SK-N-SH (cell line): ENCODE measurements at regions not wholly inside any gene's neighbourhood (a gene's known extent, or its start where the extent isn't known, plus 50 kb on each side); places are given as distances from the start of the nearest gene placed in this dataset.

Experiments
- CTCF ChIA-PET: fragments of 300-600, 350-600 bp; formaldehyde crosslinking; extraction: SDS; loops from one replicate; lab custom pipeline; 2021; lab: Yijun Ruan, JAX
- POLR2A ChIA-PET: fragments of 350-600 bp; sonication (Branson Sonifier 250); formaldehyde crosslinking; extraction: SDS; loops from one replicate; lab custom pipeline; 2020; ENCODE audit warnings: antibody characterized with exemption, inconsistent platforms; lab: Yijun Ruan, JAX
- DNase-seq: peaks from one replicate; pipeline ENCODE4 v3.0.0; 2012
- H2AFZ ChIP-seq: fragments of 200-600 bp; sonication (generic); 2 replicates; pipeline ENCODE4 v1.8.1; 2016; ENCODE audit warnings: antibody characterized with exemption, mild to moderate bottlenecking, low read depth
- H3F3A ChIP-seq: fragments of 200-600 bp; sonication (generic); replicated peaks from 2 replicates; pipeline ENCODE3; 2016; ENCODE audit warnings: antibody characterized with exemption, mild to moderate bottlenecking; ENCODE audit not compliant: insufficient read depth
- H3K27ac ChIP-seq, 2 experiments: fragments of 200-500 bp in 1 of 2; fragments of 200-600 bp in 1 of 2; sonication (Bioruptor generic) in 1 of 2; sonication (generic), shearing (Covaris generic) in 1 of 2; 2 replicates each; pipeline versions ENCODE4 v1.5.1 to v1.6.1; 2014 to 2016; ENCODE audit warnings: low read depth in 2 of 2, inconsistent platforms in 1 of 2, low read length in 1 of 2, mild to moderate bottlenecking in 1 of 2, mixed read lengths in 1 of 2
- H3K27me3 ChIP-seq: fragments of 200-600 bp; sonication (generic), shearing (Covaris generic); 2 replicates; pipeline ENCODE4 v1.6.1; 2016; ENCODE audit warnings: mixed run types; ENCODE audit not compliant: insufficient read depth
- H3K36me3 ChIP-seq, 2 experiments: fragments of 200-500 bp in 1 of 2; fragments of 200-600 bp in 1 of 2; sonication (Bioruptor generic) in 1 of 2; sonication (generic) in 1 of 2; replicated peaks in 1 of 2; 2 replicates each; pipeline versions ENCODE3 to v1.5.1; 2014 to 2016; ENCODE audit warnings: low read length in 1 of 2, mild to moderate bottlenecking in 1 of 2; ENCODE audit not compliant: insufficient read depth in 2 of 2, control insufficient read depth in 1 of 2
- H3K4me1 ChIP-seq, 2 experiments: fragments of 200-500 bp in 1 of 2; fragments of 200-600 bp in 1 of 2; sonication (Bioruptor generic) in 1 of 2; sonication (generic), shearing (Covaris generic) in 1 of 2; 2 replicates each; pipeline versions ENCODE4 v1.5.1 to v1.6.1; 2014 to 2016; ENCODE audit warnings: low read depth in 1 of 2, low read length in 1 of 2, mixed run types in 1 of 2; ENCODE audit not compliant: insufficient read depth in 2 of 2, control insufficient read depth in 1 of 2
- H3K4me2 ChIP-seq: fragments of 200-600 bp; sonication (generic), shearing (Covaris generic); 2 replicates; pipeline ENCODE4 v1.6.1; 2017; ENCODE audit warnings: mixed run types
- H3K4me3 ChIP-seq, 2 experiments: fragments of 200-500 bp in 1 of 2; fragments of 200-600 bp in 1 of 2; sonication (Bioruptor generic) in 1 of 2; sonication (generic), shearing (Covaris generic) in 1 of 2; 2 replicates each; pipeline versions ENCODE4 v1.5.1 to v1.8.1; 2014 to 2016; ENCODE audit warnings: low read depth in 2 of 2, inconsistent platforms in 1 of 2, low read length in 1 of 2, mild to moderate bottlenecking in 1 of 2, mixed read lengths in 1 of 2, moderate library complexity in 1 of 2
- H3K79me2 ChIP-seq: fragments of 200-600 bp; sonication (generic); 2 replicates; pipeline ENCODE4 v1.8.1; 2017; ENCODE audit warnings: mild to moderate bottlenecking; ENCODE audit not compliant: insufficient read depth
- H3K9ac ChIP-seq: fragments of 200-600 bp; sonication (generic); 2 replicates; pipeline ENCODE4 v1.6.1; 2017; ENCODE audit warnings: mixed run types
- H3K9me2 ChIP-seq: fragments of 200-600 bp; sonication (generic); 2 replicates; pipeline ENCODE4 v1.6.1; 2017; ENCODE audit warnings: mixed run types
- H3K9me3 ChIP-seq: fragments of 200-600 bp; sonication (generic); 2 replicates; pipeline ENCODE4 v1.6.1; 2017; ENCODE audit warnings: mixed run types, mild to moderate bottlenecking, moderate library complexity
- H4K20me1 ChIP-seq: fragments of 200-600 bp; sonication (generic); 2 replicates; pipeline ENCODE4 v1.6.1; 2017; ENCODE audit warnings: mild to moderate bottlenecking, mixed run types; ENCODE audit not compliant: insufficient read depth
- CHD2 ChIP-seq: fragments of 150-350 bp; IDR thresholded peaks from 2 replicates; pipeline ENCODE4 v1.6.1; 2018; ENCODE audit warnings: low read length; ENCODE audit not compliant: partially characterized antibody
- ELF1 ChIP-seq: IDR thresholded peaks from 2 replicates; pipeline ENCODE4 v1.4.0; 2012
- EP300 ChIP-seq, 2 experiments: IDR thresholded peaks; 2 replicates each; pipeline versions ENCODE4 v1.4.0 to v1.6.1; 2012; ENCODE audit warnings: borderline replicate concordance in 1 of 2, low read depth in 1 of 2, low read length in 1 of 2
- EZH2phosphoT487 ChIP-seq: fragments of 200-600 bp; sonication (generic); IDR thresholded peaks from 2 replicates; pipeline ENCODE4 v1.6.1; 2017; ENCODE audit warnings: low read depth, mixed run types, mild to moderate bottlenecking, antibody characterized with exemption, moderate library complexity, borderline replicate concordance
- FOXJ3 ChIP-seq: sonication (generic); formaldehyde crosslinking; IDR thresholded peaks from 2 replicates; pipeline ENCODE4 v1.5.1; 2020; ENCODE audit warnings: mild to moderate bottlenecking, missing genetic modification reagents
- FOXM1 ChIP-seq: IDR thresholded peaks from 2 replicates; pipeline ENCODE4 v1.4.0; 2012; ENCODE audit warnings: low read depth, mild to moderate bottlenecking
- GATA2 ChIP-seq: sonication (generic); formaldehyde crosslinking; IDR thresholded peaks from 2 replicates; pipeline ENCODE4 v1.5.0; 2020; ENCODE audit warnings: mild to moderate bottlenecking, missing genetic modification reagents
- JUND ChIP-seq: IDR thresholded peaks from 2 replicates; pipeline ENCODE4 v1.4.0; 2012
- MEF2A ChIP-seq: IDR thresholded peaks from 2 replicates; pipeline ENCODE4 v1.4.0; 2012; ENCODE audit warnings: low read depth, borderline replicate concordance
- MXI1 ChIP-seq: IDR thresholded peaks from 2 replicates; pipeline ENCODE4 v1.6.1; 2012; ENCODE audit warnings: mild to moderate bottlenecking, low read depth, low read length, improper control_type of control experiment
- NFIC ChIP-seq: IDR thresholded peaks from 2 replicates; pipeline ENCODE4 v1.4.0; 2012; ENCODE audit warnings: borderline replicate concordance
- RCOR1 ChIP-seq: fragments of 150-350 bp; IDR thresholded peaks from 2 replicates; pipeline ENCODE4 v1.6.1; 2017; ENCODE audit warnings: antibody characterized with exemption, low read length
- RFX5 ChIP-seq: IDR thresholded peaks from 2 replicates; pipeline ENCODE4 v1.6.1; 2012; ENCODE audit warnings: mild to moderate bottlenecking, improper control_type of control experiment, low read length
- SMC3 ChIP-seq: IDR thresholded peaks from 2 replicates; pipeline ENCODE4 v1.6.1; 2012; ENCODE audit warnings: low read depth, low read length, improper control_type of control experiment
- TCF12 ChIP-seq: IDR thresholded peaks from 2 replicates; pipeline ENCODE4 v1.4.0; 2012
- TEAD4 ChIP-seq: IDR thresholded peaks from 2 replicates; pipeline ENCODE4 v1.4.0; 2012; ENCODE audit warnings: mild to moderate bottlenecking, borderline replicate concordance; ENCODE audit not compliant: insufficient read depth
- YY1 ChIP-seq: IDR thresholded peaks from 2 replicates; pipeline ENCODE4 v1.4.0; 2012; ENCODE audit warnings: low read depth, mild to moderate bottlenecking
- WGBS: methylation state at CpG from one replicate; pipeline ENCODE4 v1.1.6; 2017; ENCODE audit warnings: low lambda C conversion rate; 5-methylcytosine and 5-hydroxymethylcytosine counted together
- TF ChIP-seq, protein P1 (sequence below): IDR thresholded peaks from 2 replicates; pipeline ENCODE4; 2012
- TF ChIP-seq, protein P2 (sequence below): fragments of 200-600 bp; sonication (generic); IDR thresholded peaks from 2 replicates; pipeline ENCODE4 v1.6.1; 2017; ENCODE audit warnings: antibody characterized with exemption, mild to moderate bottlenecking, moderate library complexity
- TF ChIP-seq, protein P3 (sequence below): fragments of 150-350 bp; IDR thresholded peaks from 2 replicates; pipeline ENCODE4 v1.6.1; 2016; ENCODE audit warnings: mild to moderate bottlenecking, low read depth, low read length
- TF ChIP-seq, protein P4 (sequence below): IDR thresholded peaks from 2 replicates; pipeline ENCODE4 v1.6.1; 2012; ENCODE audit warnings: mild to moderate bottlenecking, low read depth, low read length, moderate library complexity
- TF ChIP-seq, protein P5 (sequence below): IDR thresholded peaks from 2 replicates; pipeline ENCODE4 v1.4.0; 2012; ENCODE audit warnings: low read depth

DNA sequence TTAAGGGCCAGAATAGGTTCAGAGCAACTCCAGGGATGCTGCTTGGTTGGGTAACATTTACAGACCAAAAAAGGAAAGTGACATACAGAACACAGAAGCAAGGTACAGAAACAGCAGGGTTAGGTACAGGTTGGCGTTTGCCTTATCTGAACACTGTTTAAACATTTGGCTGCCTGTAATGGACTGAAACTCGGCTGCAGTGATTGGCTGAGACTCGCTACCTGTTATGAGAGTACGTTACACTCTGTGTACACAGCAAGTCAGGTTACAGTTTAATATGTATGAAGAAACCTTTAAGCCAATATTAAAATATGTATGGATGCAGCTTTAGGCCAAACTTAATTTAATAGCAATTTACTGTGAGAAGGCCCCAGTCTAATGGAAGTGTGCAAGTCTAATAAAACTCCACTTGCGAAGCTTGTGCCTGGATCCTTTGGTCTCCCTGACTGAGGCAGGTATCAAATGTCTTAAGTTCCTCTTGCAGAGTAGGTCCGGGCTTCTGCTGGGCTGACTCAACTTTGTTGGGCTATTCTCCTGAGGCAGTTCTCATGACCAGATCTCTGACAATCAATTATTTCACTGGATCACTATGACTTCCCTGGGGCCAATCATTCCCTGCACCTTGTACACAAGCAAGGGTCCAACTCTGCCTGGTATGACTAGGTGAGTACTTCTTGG lies 204.9 kb downstream of the ZNF462 start:
- H3K27me3 ChIP-seq, result no peaks in the 10 kb centered on the region
- CTCF ChIA-PET, result interaction anchor here (1.2 to 1.6 kb wide), 2 partner anchors 12 to 28 kb away, joined by 4 read pairs; no protein-coding TSS in a partner anchor

DNA sequence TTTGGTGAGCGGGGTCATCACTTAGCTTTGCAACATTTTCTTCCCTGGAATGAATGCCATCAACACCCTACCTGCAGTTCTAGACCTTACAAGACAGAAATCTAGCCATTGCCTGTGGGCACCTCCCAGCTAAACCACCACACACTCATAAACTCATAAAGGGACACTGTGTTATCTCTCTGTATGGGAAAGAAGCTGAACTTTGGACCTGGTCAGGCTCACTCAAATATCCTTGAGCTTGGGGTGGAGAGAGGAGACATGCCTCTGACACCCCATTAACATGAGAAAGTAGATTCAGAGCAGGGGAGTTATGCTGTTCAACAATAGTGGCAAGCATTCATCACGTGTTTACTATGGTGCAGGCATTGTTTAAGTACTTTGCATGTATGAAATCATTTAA lies 205.6 kb downstream of the ZNF462 start:
- H3K79me2 ChIP-seq, result no peaks in the 10 kb centered on the region
- no peaks in the 10 kb centered on the region for H4K20me1 ChIP-seq
- no peaks in the 10 kb centered on the region for H3K36me3 ChIP-seq
- CTCF ChIA-PET, result interaction anchor here (1.6 kb wide), 1 partner anchor 29 kb away, joined by 4 read pairs; no protein-coding TSS in a partner anchor
- TF ChIP-seq SMC3 (no peak), YY1 (no peak), GATA2 (CRISPR knock-in tag) (no peak), RCOR1 (no peak), NFIC (no peak), EP300 (IDR thresholded peaks at IDR 0.05; ENCODE audit: borderline replicate concordance in 1 of 2, low read depth in 1 of 2, low read length in 1 of 2) (no peak), TEAD4 (no peak), CHD2 (no peak), JUND (no peak), FOXM1 (no peak), EZH2phosphoT487 (no peak), MEF2A (no peak), RFX5 (no peak), MXI1 (no peak)
- TF ChIP-seq, protein P1, sequence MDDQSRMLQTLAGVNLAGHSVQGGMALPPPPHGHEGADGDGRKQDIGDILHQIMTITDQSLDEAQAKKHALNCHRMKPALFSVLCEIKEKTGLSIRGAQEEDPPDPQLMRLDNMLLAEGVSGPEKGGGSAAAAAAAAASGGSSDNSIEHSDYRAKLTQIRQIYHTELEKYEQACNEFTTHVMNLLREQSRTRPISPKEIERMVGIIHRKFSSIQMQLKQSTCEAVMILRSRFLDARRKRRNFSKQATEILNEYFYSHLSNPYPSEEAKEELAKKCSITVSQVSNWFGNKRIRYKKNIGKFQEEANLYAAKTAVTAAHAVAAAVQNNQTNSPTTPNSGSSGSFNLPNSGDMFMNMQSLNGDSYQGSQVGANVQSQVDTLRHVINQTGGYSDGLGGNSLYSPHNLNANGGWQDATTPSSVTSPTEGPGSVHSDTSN, result no peak
- TF ChIP-seq, protein P2, sequence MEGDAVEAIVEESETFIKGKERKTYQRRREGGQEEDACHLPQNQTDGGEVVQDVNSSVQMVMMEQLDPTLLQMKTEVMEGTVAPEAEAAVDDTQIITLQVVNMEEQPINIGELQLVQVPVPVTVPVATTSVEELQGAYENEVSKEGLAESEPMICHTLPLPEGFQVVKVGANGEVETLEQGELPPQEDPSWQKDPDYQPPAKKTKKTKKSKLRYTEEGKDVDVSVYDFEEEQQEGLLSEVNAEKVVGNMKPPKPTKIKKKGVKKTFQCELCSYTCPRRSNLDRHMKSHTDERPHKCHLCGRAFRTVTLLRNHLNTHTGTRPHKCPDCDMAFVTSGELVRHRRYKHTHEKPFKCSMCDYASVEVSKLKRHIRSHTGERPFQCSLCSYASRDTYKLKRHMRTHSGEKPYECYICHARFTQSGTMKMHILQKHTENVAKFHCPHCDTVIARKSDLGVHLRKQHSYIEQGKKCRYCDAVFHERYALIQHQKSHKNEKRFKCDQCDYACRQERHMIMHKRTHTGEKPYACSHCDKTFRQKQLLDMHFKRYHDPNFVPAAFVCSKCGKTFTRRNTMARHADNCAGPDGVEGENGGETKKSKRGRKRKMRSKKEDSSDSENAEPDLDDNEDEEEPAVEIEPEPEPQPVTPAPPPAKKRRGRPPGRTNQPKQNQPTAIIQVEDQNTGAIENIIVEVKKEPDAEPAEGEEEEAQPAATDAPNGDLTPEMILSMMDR, result no peak
- TF ChIP-seq, protein P3, sequence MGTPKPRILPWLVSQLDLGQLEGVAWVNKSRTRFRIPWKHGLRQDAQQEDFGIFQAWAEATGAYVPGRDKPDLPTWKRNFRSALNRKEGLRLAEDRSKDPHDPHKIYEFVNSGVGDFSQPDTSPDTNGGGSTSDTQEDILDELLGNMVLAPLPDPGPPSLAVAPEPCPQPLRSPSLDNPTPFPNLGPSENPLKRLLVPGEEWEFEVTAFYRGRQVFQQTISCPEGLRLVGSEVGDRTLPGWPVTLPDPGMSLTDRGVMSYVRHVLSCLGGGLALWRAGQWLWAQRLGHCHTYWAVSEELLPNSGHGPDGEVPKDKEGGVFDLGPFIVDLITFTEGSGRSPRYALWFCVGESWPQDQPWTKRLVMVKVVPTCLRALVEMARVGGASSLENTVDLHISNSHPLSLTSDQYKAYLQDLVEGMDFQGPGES, result no peak
- TF ChIP-seq, protein P4, sequence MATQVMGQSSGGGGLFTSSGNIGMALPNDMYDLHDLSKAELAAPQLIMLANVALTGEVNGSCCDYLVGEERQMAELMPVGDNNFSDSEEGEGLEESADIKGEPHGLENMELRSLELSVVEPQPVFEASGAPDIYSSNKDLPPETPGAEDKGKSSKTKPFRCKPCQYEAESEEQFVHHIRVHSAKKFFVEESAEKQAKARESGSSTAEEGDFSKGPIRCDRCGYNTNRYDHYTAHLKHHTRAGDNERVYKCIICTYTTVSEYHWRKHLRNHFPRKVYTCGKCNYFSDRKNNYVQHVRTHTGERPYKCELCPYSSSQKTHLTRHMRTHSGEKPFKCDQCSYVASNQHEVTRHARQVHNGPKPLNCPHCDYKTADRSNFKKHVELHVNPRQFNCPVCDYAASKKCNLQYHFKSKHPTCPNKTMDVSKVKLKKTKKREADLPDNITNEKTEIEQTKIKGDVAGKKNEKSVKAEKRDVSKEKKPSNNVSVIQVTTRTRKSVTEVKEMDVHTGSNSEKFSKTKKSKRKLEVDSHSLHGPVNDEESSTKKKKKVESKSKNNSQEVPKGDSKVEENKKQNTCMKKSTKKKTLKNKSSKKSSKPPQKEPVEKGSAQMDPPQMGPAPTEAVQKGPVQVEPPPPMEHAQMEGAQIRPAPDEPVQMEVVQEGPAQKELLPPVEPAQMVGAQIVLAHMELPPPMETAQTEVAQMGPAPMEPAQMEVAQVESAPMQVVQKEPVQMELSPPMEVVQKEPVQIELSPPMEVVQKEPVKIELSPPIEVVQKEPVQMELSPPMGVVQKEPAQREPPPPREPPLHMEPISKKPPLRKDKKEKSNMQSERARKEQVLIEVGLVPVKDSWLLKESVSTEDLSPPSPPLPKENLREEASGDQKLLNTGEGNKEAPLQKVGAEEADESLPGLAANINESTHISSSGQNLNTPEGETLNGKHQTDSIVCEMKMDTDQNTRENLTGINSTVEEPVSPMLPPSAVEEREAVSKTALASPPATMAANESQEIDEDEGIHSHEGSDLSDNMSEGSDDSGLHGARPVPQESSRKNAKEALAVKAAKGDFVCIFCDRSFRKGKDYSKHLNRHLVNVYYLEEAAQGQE, result no peak
- TF ChIP-seq, protein P5, sequence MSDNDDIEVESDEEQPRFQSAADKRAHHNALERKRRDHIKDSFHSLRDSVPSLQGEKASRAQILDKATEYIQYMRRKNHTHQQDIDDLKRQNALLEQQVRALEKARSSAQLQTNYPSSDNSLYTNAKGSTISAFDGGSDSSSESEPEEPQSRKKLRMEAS, result no peak
- H3F3A ChIP-seq, result no peaks in the 10 kb centered on the region
- H3K9me3 ChIP-seq, result no peaks in the 10 kb centered on the region
- H2AFZ ChIP-seq, result no peak overlapping the region
- H3K27ac ChIP-seq, result no peak overlapping the region
- no peaks in the 10 kb centered on the region for H3K9me2 ChIP-seq
- no peak for DNase-seq
- POLR2A ChIA-PET, result no interaction called here
- no peaks in the 10 kb centered on the region for H3K4me1 ChIP-seq
- WGBS, result 13% methylated on average over 2 of the region's 2 CpGs
- no peak overlapping the region for H3K4me3 ChIP-seq
- no peak overlapping the region for H3K9ac ChIP-seq
- no peaks in the 10 kb centered on the region for H3K27me3 ChIP-seq
- no peak overlapping the region for H3K4me2 ChIP-seq

More for the DNA sequence above, 204.9 kb downstream of the ZNF462 start:
- Histone ChIP-seq H3K4me3 (no peak overlapping the region), H4K20me1 (no peaks in the 10 kb centered on the region), H3K9me2 (no peaks in the 10 kb centered on the region), H3K9ac (no peak overlapping the region), H3K27ac (no peak overlapping the region), H3K79me2 (no peaks in the 10 kb centered on the region), H3F3A (no peaks in the 10 kb centered on the region), H3K9me3 (no peaks in the 10 kb centered on the region), H3K4me1 (no peaks in the 10 kb centered on the region)
- 46% methylated on average over 6 of the region's 6 CpGs for WGBS
- TF ChIP-seq ELF1 (no peak), RCOR1 (no peak), FOXJ3 (CRISPR knock-in tag) (no peak), MXI1 (no peak), TCF12 (no peak)
- TF ChIP-seq, all 33 proteins: peak for 0
- POLR2A ChIA-PET, result no interaction called here
- DNase-seq, result no peak
- H3K4me2 ChIP-seq, result no peak overlapping the region
- no peak overlapping the region for H2AFZ ChIP-seq
- no peaks in the 10 kb centered on the region for H3K36me3 ChIP-seq
